ENCODE measurements at regions not wholly inside any gene's neighbourhood (a gene's known extent, or its start where the extent isn't known, plus 50 kb on each side); places are given as distances from the start of the nearest gene placed in this dataset.
A peak's percentile ranks its signal among the peaks of the same experiment; 100 is the strongest.
"Not testable (repeated sequence)": the region's sequence is repeated elsewhere in the genome, so short reads cannot be mapped to it uniquely, and the experiment has no call there.

- DNase-seq, result no peak
These were observed 376.4 kb upstream of the GBE1 start for GRCh38 chr3:82137861-82138260.

GRCh38 chr3:82137050-82137449 lies 375.6 kb upstream of the GBE1 start:
- no peak for DNase-seq

GRCh38 chr3:82133070-82133606 lies 371.7 kb upstream of the GBE1 start:
- DNase-seq, result peak; percentile 39

GRCh38 chr3:82132210-82133069 lies 371.0 kb upstream of the GBE1 start:
- no peak for DNase-seq

GRCh38 chr3:82130046-82130445 lies 368.6 kb upstream of the GBE1 start:
- DNase-seq, result no peak

- DNase-seq, result no peak
These were observed 367.9 kb upstream of the GBE1 start for GRCh38 chr3:82129221-82129801.

- no peak for DNase-seq
These were observed 366.8 kb upstream of the GBE1 start for GRCh38 chr3:82128271-82128670.

GRCh38 chr3:82122554-82123345 lies 361.3 kb upstream of the GBE1 start:
- DNase-seq, result no peak

- DNase-seq, result no peak
These were observed 353.1 kb upstream of the GBE1 start for GRCh38 chr3:82114589-82114988.

GRCh38 chr3:82110721-82111120 lies 349.3 kb upstream of the GBE1 start:
- DNase-seq, result not testable (repeated sequence)

- no peak for DNase-seq
These were observed 341.8 kb upstream of the GBE1 start for GRCh38 chr3:82103241-82103640.

- DNase-seq, result no peak
These were observed 338.9 kb upstream of the GBE1 start for GRCh38 chr3:82100378-82100777.

GRCh38 chr3:82093641-82094040 lies 332.2 kb upstream of the GBE1 start:
- no peak for DNase-seq

GRCh38 chr3:82088749-82089148 lies 327.3 kb upstream of the GBE1 start:
- DNase-seq, result no peak

- no peak for DNase-seq
These were observed 326.5 kb upstream of the GBE1 start for GRCh38 chr3:82087958-82088357.

GRCh38 chr3:82085851-82086475 lies 324.5 kb upstream of the GBE1 start:
- DNase-seq, result no peak

GRCh38 chr3:82085356-82085755 lies 323.9 kb upstream of the GBE1 start:
- no peak for DNase-seq

GRCh38 chr3:82084824-82085223 lies 323.4 kb upstream of the GBE1 start:
- DNase-seq, result no peak

GRCh38 chr3:82082796-82083195 lies 321.4 kb upstream of the GBE1 start:
- DNase-seq, result no peak

GRCh38 chr3:82081351-82081750 lies 319.9 kb upstream of the GBE1 start:
- DNase-seq, result no peak

GRCh38 chr3:82080792-82081191 lies 319.3 kb upstream of the GBE1 start:
- DNase-seq, result no peak

GRCh38 chr3:82080261-82080660 lies 318.8 kb upstream of the GBE1 start:
- no peak for DNase-seq

- DNase-seq, result no peak
These were observed 318.0 kb upstream of the GBE1 start for GRCh38 chr3:82079335-82079890.

Data from CD4-positive, alpha-beta T cell treated with Interleukin-10 for 1 hour (primary cell).